Stimulated activated CD4-positive, alpha-beta T cell treated with anti-CD3 and anti-CD28 coated beads, Interleukin-2, amount 100 ng/mL, for 24 hours (primary cell): ENCODE measurements at regions not wholly inside any gene's neighbourhood (a gene's known extent, or its start where the extent isn't known, plus 50 kb on each side); places are given as distances from the start of the nearest gene placed in this dataset.
"Not testable (repeated sequence)": the region's sequence is repeated elsewhere in the genome, so short reads cannot be mapped to it uniquely, and the experiment has no call there.

Experiments
- DNase-seq, 2 donors: peaks; one replicate each; pipeline ENCODE4 v3.0.0-alpha.2; 2020

GRCh38 chr2:75988622-75989021 is 277.9 kb upstream of the GCFC2 start:
- DNase-seq, result not testable (repeated sequence)

GRCh38 chr2:75986617-75987016 is 275.9 kb upstream of the GCFC2 start:
- no peak for DNase-seq

DNA sequence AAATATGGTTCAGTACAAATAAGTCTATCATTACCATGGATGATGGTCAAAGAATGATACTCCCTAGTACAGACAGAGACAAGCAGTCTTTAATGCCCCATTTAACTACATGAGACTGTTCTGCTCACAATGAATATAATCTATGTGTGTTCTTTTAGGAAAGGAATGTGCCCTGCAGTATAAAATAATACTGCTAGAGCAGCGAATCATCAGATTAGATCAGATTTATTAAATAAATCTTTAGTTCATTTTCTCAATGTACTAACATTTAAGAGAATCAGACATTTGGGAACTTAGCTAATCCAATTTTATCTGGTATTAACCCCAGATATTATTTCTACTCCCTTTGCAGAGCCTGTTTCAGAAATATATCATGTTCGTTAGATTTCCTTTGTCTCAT is 272.0 kb upstream of the GCFC2 start:
- DNase-seq, result no peak

DNA sequence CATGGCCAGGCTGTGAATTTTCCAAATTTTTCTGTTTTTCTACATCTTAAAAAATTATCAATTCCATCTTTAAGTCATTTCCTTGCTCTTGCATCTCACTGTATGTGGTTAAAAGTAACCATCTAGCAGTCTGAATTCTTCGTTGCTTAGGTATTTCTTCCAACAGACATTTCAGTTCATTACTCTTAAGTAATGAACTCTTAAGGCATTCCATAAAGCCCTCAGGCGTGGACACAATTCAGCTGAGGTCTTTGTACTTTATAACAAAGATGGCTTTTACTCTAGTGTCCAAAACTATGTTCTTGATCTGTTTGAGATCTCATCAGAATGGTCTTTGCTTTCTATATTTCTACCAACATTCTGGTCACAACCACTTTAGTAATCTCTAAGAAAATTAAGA is 253.9 kb upstream of the GCFC2 start:
- no peak for DNase-seq

DNA sequence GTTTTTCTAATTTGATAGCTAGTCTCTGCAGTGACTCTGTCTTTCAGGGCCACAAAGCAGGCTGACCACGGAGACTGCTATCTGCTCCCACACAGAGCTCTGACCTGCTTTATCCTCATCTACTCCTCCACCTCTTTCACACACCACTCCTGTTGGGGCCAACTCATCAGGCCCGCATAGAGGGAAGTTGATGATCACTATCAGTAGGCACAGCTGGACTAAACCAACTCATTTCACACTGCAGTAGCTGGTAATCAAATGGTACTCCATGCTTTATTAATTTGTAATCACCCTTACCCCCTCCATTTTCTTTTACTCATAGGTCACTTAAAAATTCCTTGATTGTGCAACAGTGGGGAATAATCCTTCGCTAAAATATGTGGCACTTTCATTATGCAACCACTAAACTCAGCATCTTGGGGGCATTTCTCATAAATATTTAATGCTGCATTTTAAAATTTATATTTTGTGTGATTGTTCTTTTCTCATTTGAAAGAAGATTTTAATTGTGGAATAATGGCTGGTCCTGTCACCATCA is 249.8 kb upstream of the GCFC2 start:
- DNase-seq, result no peak

DNA sequence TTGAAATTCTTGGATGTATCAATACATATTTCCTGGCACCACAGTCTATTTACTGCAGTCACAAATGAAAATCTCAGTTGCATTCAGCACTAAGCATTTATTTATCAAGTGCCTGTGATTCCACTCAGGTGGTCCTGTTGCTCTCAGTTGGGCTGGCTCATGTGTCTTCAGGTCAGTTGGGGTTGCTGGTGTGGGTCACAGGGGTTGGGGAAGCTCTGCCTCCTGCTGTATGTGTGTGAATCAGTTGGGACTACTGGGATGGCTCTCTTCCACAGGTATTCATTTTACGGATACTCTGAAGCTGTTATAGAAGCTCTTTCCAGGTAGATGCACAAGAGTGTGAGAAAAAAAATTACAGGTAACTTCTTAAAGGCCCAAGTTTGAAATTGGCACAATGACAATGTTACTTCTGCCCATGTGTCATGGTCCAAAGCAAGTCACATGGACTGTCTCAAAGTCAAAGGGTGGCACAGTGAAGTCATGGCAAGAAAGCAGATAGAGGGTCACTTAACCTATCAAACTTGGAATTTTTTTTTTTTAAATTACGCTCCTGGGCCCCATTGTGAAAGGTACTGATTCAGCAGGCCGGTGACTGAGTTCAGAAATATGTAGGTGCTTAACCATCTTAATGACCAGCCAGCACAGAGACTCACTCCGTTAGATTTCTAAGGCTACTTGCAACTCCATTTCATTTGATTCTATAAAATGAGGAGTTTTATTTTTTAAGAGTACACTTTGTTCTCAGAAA is 249.2 kb upstream of the GCFC2 start:
- DNase-seq, result no peak

DNA sequence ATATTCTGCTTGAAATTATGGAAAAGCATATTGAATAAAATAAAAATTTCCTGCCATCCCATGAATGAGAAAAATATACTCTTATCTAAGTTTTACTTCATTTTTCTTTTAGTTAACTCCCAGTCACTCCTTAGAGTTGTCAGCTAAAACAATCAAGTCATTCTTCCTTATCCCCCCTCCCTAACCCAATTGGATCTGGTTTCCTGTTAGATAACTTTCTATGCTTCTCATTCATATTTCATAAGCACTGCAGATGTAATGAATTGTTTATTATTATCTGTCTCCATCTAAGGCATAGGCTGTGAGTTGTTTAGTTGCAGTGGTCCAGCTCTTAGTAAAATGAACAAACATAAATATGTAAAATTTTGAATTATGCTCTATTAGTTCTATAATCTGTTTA is 244.0 kb upstream of the GCFC2 start:
- DNase-seq, result no peak

GRCh38 chr2:75952173-75952572 is 241.5 kb upstream of the GCFC2 start:
- no peak for DNase-seq

DNA sequence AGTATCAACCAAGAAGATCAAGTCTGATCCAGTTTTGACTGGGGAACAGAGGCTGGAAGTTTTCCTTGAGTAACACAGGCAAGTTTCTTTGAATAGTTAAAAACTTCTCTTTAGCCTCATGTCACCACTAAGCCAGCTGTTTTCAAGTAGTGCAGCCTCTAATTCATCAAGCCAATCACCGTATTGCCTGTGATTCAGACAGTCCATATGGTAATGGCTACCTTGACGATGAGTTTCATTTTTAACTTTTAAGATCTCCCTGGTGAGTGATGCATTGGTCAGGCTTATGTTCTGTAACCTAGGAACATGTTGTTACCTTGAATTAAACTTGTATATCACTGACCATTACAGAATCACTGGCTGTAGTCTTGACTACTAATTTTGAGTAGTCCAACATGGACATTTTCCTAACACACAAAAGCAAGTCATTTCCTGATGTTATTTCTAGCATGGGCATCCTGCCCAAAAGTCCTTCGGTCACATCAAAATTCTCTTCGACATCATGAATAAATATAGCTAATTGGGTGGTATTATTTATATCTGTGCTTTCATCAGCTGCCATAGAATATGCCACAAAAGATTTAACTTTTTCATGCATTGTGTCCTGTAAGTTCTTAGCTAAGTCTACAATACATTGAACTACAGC is 238.8 kb upstream of the GCFC2 start:
- no peak for DNase-seq

GRCh38 chr2:75936311-75936710 is 225.6 kb upstream of the GCFC2 start:
- DNase-seq, result no peak

DNA sequence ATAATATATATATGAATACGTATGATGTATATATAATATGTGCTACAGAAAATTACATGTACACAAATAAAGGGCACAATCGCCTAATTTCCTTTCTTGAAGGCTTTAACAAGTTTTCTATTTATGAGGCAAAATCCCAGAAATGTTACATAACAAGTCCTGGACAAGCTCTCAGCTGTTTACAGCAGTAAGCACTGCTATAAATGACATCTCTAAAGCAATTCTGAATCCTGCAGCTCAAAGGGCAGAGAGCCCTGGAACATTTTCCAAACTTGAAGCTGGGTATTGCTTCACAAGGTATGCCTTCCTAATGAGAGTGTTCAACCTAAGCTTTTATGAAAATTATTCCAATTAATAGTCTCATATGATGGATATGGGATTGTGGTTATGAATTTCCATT is 222.3 kb upstream of the GCFC2 start:
- DNase-seq, result no peak

DNA sequence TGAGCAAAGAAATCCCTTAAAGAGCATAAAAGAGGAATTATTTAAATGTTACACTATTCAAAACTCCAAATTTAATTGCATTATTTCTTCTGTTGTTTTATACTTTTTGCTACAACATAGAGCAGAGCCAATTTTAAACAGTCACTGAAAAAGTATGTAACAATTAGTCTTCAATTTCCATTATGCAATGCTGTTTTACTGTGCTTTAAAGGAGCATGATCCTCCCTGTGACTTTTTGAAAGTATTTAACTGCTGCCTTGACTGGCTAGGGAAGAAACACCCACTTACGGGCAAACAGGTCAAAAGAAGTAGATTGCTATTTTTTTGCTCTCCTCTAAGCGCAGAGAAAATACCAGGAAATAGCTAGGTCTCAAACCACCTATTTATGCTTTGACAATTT is 217.4 kb upstream of the GCFC2 start:
- DNase-seq, result no peak

DNA sequence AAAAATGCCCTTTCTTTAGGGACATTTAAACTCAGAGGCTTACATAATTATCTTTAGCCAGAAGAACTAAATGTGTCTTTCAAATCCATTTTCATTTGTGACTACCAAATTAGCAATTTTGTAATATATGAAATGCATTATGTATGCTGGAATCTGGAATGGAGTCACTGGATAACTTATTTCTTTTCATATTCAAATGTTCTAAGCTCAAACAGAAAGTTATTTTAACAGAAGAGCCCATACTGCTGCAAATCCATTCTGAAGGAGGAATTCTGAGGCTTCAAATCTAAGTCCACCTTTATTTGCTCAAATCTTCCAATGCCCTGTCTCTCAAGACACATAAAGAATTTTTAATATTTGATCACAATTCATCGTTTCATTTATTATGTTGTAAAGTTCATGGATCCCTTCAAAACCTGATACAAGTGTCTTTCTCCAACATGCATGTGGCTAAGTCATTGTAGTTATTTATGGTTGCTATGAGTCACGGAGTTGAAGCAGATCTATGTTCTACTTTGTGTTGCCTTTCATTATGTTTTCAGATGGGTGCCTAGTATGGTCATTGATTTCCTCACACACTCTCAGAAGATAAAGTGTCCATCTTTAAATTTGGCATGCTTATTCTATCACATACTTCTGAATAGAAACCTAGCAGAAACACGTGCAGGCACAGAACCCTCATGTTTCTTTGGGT is 214.8 kb upstream of the GCFC2 start:
- no peak for DNase-seq

- no peak for DNase-seq
These were observed 211.5 kb upstream of the GCFC2 start for GRCh38 chr2:75922191-75922590.

DNA sequence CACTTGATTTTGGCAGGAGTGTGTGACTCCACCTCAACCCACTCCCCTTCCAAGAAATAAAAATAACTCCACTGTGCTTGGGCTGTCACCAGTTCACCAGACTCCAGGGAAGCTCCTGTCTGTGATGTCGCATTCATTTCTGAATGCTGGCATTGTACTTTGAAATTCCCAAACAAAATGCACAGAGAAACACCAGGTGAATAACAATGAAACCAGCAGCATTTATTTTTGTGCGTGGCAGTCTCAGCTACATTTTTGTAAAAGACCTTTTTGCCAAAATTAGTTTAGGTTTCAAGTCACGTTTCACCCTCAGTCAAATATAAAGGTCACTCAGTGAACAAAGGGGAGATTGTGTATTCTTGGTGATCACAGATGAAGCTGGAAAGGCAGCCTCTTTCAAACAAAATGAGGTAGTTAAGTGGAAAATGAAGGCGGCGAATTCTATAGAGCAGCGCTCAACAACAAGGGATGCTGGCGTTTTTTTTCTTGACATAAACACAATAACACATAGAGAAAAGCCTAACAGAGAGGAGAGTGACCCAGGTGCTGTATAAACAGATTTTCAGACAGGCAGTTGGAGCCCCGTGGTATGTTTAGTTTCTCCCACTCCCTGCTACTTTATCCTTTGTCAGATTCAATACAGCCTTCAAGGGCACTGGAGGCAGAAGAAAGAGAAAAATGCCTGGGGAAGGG is 210.3 kb upstream of the GCFC2 start:
- no peak for DNase-seq

DNA sequence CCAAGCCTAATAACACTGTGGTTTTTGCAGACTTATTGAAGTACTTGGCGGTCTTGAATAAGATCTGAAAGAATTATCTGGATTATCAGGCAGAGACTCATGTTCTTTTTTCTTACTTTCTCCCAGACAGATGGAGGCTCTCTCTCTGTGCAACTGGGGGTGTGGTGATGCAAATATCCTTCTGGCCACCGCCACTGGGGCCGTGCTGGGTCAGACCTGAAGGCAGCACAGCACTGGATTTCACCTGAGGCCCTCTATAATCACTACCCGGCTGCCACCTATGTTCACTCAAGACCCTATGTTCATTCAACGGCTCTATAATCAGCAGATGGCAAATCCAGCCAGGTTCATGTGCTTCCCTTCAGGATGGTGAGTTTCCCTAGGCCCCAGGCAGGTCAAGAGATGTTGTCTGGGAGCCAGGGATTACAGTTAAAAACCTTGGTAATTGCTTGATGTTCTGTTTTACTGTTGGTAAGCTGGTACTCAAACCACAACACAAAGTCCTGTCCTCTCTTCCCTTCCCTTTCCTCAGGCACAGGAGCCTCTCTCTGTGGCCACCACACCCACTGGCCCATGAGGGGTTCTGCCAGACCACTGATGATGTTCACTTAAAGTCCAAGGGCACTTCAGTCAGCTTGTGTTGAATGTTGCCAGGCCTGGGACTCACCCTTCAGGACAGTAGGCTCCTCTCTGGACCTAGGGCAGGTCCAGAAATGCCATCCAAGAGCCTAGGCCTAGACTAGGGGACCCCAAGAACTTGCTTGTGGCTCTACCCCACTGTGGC is 205.3 kb upstream of the GCFC2 start:
- no peak for DNase-seq

- peak in 1 of 2 donors; percentile 2 for DNase-seq
These were observed 186.2 kb upstream of the GCFC2 start for GRCh38 chr2:75896779-75897366.

GRCh38 chr2:75894170-75894569 is 183.5 kb upstream of the GCFC2 start:
- DNase-seq, result no peak

DNA sequence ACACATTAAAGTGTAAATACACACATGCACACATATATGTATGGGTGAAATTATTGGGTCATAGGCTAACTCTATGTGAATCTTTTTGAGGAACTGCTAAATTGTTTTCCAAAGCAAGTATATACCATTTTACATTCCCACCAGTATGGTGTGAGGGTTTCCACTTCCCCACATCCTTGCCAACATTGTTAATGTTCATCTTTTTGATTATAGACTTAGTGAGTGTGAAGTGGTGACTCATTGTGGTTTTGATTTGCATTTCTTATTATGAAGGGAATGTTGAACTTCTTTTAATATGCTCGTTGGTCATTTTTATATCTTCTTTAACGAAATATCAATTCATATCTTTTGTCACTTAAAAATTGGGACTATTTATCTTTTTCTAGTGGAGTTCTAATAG is 181.8 kb upstream of the GCFC2 start:
- DNase-seq, result no peak

GRCh38 chr2:75882530-75882929 is 171.8 kb upstream of the GCFC2 start:
- no peak for DNase-seq

GRCh38 chr2:75875606-75876005 is 164.9 kb upstream of the GCFC2 start:
- not testable (repeated sequence) for DNase-seq
